ENCODE measurements at regions not wholly inside any gene's neighbourhood (a gene's known extent, or its start where the extent isn't known, plus 50 kb on each side); places are given as distances from the start of the nearest gene placed in this dataset.

- TF ChIP-seq CTCF (IDR thresholded peaks at IDR 0.05; ENCODE audit: low read depth, low read length): no peak
- no peak for DNase-seq (ENCODE audit: extremely low read depth, low read depth)
Observed at GRCh38 chr6:15734118-15734897, 71.5 kb upstream of the DTNBP1 start.

GRCh38 chr6:15730922-15731321 lies 68.1 kb upstream of the DTNBP1 start:
- TF ChIP-seq CTCF (IDR thresholded peaks at IDR 0.05; ENCODE audit: low read depth, low read length): no peak
- DNase-seq (ENCODE audit: extremely low read depth, low read depth): no peak

GRCh38 chr6:15730442-15730841 lies 67.6 kb upstream of the DTNBP1 start:
- no peak for TF ChIP-seq CTCF (IDR thresholded peaks at IDR 0.05; ENCODE audit: low read depth, low read length)
- no peak for DNase-seq (ENCODE audit: extremely low read depth, low read depth)

GRCh38 chr6:15722731-15723130 lies 59.9 kb upstream of the DTNBP1 start:
- DNase-seq (ENCODE audit: extremely low read depth, low read depth): no peak
- no peak for TF ChIP-seq CTCF (IDR thresholded peaks at IDR 0.05; ENCODE audit: low read depth, low read length)

GRCh38 chr6:15716889-15717288 lies 54.1 kb upstream of the DTNBP1 start:
- no peak for DNase-seq (ENCODE audit: extremely low read depth, low read depth)
- TF ChIP-seq CTCF (IDR thresholded peaks at IDR 0.05; ENCODE audit: low read depth, low read length): no peak

- TF ChIP-seq CTCF (IDR thresholded peaks at IDR 0.05; ENCODE audit: low read depth, low read length): no peak
- DNase-seq (ENCODE audit: extremely low read depth, low read depth): no peak
Observed at GRCh38 chr6:15715851-15716250, 53.0 kb upstream of the DTNBP1 start.

- TF ChIP-seq CTCF (IDR thresholded peaks at IDR 0.05; ENCODE audit: low read depth, low read length): no peak
- DNase-seq (ENCODE audit: extremely low read depth, low read depth): no peak
Observed at GRCh38 chr6:15715060-15715459, 52.2 kb upstream of the DTNBP1 start.

All from AG09319 (cell line).